ENCODE measurements at regions not wholly inside any gene's neighbourhood (a gene's known extent, or its start where the extent isn't known, plus 50 kb on each side); places are given as distances from the start of the nearest gene placed in this dataset.
"Not testable (repeated sequence)": the region's sequence is repeated elsewhere in the genome, so short reads cannot be mapped to it uniquely, and the experiment has no call there.

GRCh38 chr18:46239549-46239948 is 135.4 kb downstream of the HAUS1 start:
- Histone ChIP-seq H3K9ac (ENCODE audit: low read depth, low read length) (no peak overlapping the region), H3K36me3 (ENCODE audit: insufficient read depth, low read length) (peaks cover 8% of the 10 kb centered on the region; the same call in 1 of the 2 replicates), H3K27me3 (ENCODE audit: insufficient read depth, low read length, poor library complexity) (no peaks in the 10 kb centered on the region), H3K4me2 (ENCODE audit: insufficient read depth, low read length) (no peak overlapping the region), H3K27ac (ENCODE audit: low read length) (no peak overlapping the region), H2AFZ (ENCODE audit: low read depth, low read length) (no peak overlapping the region), H3K9me3 (ENCODE audit: insufficient read depth, low read length, severe bottlenecking) (no peaks in the 10 kb centered on the region), H3K79me2 (ENCODE audit: insufficient read depth, low read length) (peaks cover 92% of the 10 kb centered on the region), H3K4me3 (ENCODE audit: low read depth in 1 of 2, low read length in 2 of 2) (no peak overlapping the region), H4K20me1 (ENCODE audit: insufficient read depth, low read length) (peaks cover 17% of the 10 kb centered on the region; the same call in 1 of the 2 replicates), H3K4me1 (ENCODE audit: insufficient read depth, low read length) (no peaks in the 10 kb centered on the region)
- DNase-seq (no peak), ATAC-seq (ENCODE audit: insufficient read depth, low read depth) (no peak)
- TF ChIP-seq CTCF (IDR thresholded peaks at IDR 0.05; ENCODE audit: borderline replicate concordance, extremely low read depth, low read length, poor library complexity, severe bottlenecking) = no peak
- TF ChIP-seq EZH2 (IDR thresholded peaks at IDR 0.05; ENCODE audit: borderline replicate concordance, low read depth, low read length, severe bottlenecking) = no peak

GRCh38 chr18:46239998-46240397 is 135.8 kb downstream of the HAUS1 start:
- no peaks in the 10 kb centered on the region for H3K27me3 ChIP-seq (ENCODE audit: insufficient read depth, low read length, poor library complexity)
- no peak overlapping the region for H3K27ac ChIP-seq (ENCODE audit: low read length)
- H3K79me2 ChIP-seq (ENCODE audit: insufficient read depth, low read length) = peaks cover 92% of the 10 kb centered on the region
- H3K4me2 ChIP-seq (ENCODE audit: insufficient read depth, low read length) = no peak overlapping the region
- H3K4me1 ChIP-seq (ENCODE audit: insufficient read depth, low read length) = no peaks in the 10 kb centered on the region
- TF ChIP-seq CTCF (IDR thresholded peaks at IDR 0.05; ENCODE audit: borderline replicate concordance, extremely low read depth, low read length, poor library complexity, severe bottlenecking) (no peak), EZH2 (IDR thresholded peaks at IDR 0.05; ENCODE audit: borderline replicate concordance, low read depth, low read length, severe bottlenecking) (no peak)
- ATAC-seq (ENCODE audit: insufficient read depth, low read depth) (no peak), DNase-seq (no peak)
- H3K9ac ChIP-seq (ENCODE audit: low read depth, low read length) = no peak overlapping the region
- peaks cover 8% of the 10 kb centered on the region; the same call in 1 of the 2 replicates for H3K36me3 ChIP-seq (ENCODE audit: insufficient read depth, low read length)
- H2AFZ ChIP-seq (ENCODE audit: low read depth, low read length) = no peak overlapping the region
- H3K9me3 ChIP-seq (ENCODE audit: insufficient read depth, low read length, severe bottlenecking) = no peaks in the 10 kb centered on the region
- no peak overlapping the region for H3K4me3 ChIP-seq (ENCODE audit: low read depth in 1 of 2, low read length in 2 of 2)
- H4K20me1 ChIP-seq (ENCODE audit: insufficient read depth, low read length) = peaks cover 13% of the 10 kb centered on the region; the same call in 1 of the 2 replicates

- H3K79me2 ChIP-seq (ENCODE audit: insufficient read depth, low read length) = peaks cover 92% of the 10 kb centered on the region
- H4K20me1 ChIP-seq (ENCODE audit: insufficient read depth, low read length); H2AFZ ChIP-seq (ENCODE audit: low read depth, low read length); H3K9ac ChIP-seq (ENCODE audit: low read depth, low read length); H3K4me3 ChIP-seq (ENCODE audit: low read depth in 1 of 2, low read length in 2 of 2); ATAC-seq (ENCODE audit: insufficient read depth, low read depth); H3K9me3 ChIP-seq (ENCODE audit: insufficient read depth, low read length, severe bottlenecking); DNase-seq; H3K4me1 ChIP-seq (ENCODE audit: insufficient read depth, low read length); H3K27me3 ChIP-seq (ENCODE audit: insufficient read depth, low read length, poor library complexity); H3K4me2 ChIP-seq (ENCODE audit: insufficient read depth, low read length); H3K27ac ChIP-seq (ENCODE audit: low read length): not testable (repeated sequence)
- peaks cover 13% of the 10 kb centered on the region for H3K36me3 ChIP-seq (ENCODE audit: insufficient read depth, low read length)
Measured at GRCh38 chr18:46241393-46241792, 137.2 kb downstream of the HAUS1 start.

DNA sequence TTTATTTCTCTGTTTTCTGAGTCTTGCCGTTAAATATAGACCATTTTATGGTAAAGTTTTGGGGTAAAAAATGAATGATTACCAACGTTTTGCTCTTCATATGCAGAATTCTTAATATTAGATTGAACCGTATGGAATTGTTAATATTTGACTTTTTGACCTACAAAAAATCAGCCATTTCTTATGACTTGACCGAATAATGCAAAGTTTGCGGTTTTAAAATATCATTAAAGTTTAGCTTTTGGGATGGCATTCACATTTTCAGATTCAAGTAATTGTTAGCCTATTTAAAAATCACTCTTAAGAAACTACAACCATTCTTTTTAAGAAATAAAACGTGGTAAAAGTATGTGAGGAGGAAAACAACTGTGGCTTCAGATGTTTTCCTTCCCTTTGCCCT is 138.0 kb downstream of the HAUS1 start:
- H3K9me3 ChIP-seq (ENCODE audit: insufficient read depth, low read length, severe bottlenecking) = no peaks in the 10 kb centered on the region
- H3K4me2 ChIP-seq (ENCODE audit: insufficient read depth, low read length) = no peak overlapping the region
- no peak overlapping the region for H2AFZ ChIP-seq (ENCODE audit: low read depth, low read length)
- H3K27me3 ChIP-seq (ENCODE audit: insufficient read depth, low read length, poor library complexity) = no peaks in the 10 kb centered on the region
- no peak for ATAC-seq (ENCODE audit: insufficient read depth, low read depth)
- TF ChIP-seq EZH2 (IDR thresholded peaks at IDR 0.05; ENCODE audit: borderline replicate concordance, low read depth, low read length, severe bottlenecking) (no peak), CTCF (IDR thresholded peaks at IDR 0.05; ENCODE audit: borderline replicate concordance, extremely low read depth, low read length, poor library complexity, severe bottlenecking) (no peak)
- H3K4me3 ChIP-seq (ENCODE audit: low read depth in 1 of 2, low read length in 2 of 2) = no peak overlapping the region
- peaks cover 13% of the 10 kb centered on the region for H3K36me3 ChIP-seq (ENCODE audit: insufficient read depth, low read length)
- peaks cover 9% of the 10 kb centered on the region; the same call in 1 of the 2 replicates for H4K20me1 ChIP-seq (ENCODE audit: insufficient read depth, low read length)
- no peak overlapping the region for H3K27ac ChIP-seq (ENCODE audit: low read length)
- peaks cover 94% of the 10 kb centered on the region for H3K79me2 ChIP-seq (ENCODE audit: insufficient read depth, low read length)
- H3K4me1 ChIP-seq (ENCODE audit: insufficient read depth, low read length) = 0 out of 2 replicates have a peak, but pooled peaks cover under 1% of the 10 kb centered on the region
- no peak for DNase-seq
- H3K9ac ChIP-seq (ENCODE audit: low read depth, low read length) = no peak overlapping the region

All from DND-41 (cell line).